ENCODE measurements at regions not wholly inside any gene's neighbourhood (a gene's known extent, or its start where the extent isn't known, plus 50 kb on each side); places are given as distances from the start of the nearest gene placed in this dataset.
"Not testable (repeated sequence)": the region's sequence is repeated elsewhere in the genome, so short reads cannot be mapped to it uniquely, and the experiment has no call there.

GRCh38 chr5:30183795-30184194 is 1009.7 kb upstream of the CDH6 start:
- DNase-seq, result no peak
- no peak for ATAC-seq
- intact Hi-C loops (cut with DNase I), result no loop called here

- ATAC-seq (no peak), DNase-seq (no peak)
- intact Hi-C loops (cut with DNase I), result no loop called here
These were observed 1037.3 kb upstream of the CDH6 start for GRCh38 chr5:30156156-30156555.

GRCh38 chr5:30152431-30152830 is 1041.1 kb upstream of the CDH6 start:
- no peak for DNase-seq
- no peak for ATAC-seq
- intact Hi-C loops (cut with DNase I), result no loop called here

DNA sequence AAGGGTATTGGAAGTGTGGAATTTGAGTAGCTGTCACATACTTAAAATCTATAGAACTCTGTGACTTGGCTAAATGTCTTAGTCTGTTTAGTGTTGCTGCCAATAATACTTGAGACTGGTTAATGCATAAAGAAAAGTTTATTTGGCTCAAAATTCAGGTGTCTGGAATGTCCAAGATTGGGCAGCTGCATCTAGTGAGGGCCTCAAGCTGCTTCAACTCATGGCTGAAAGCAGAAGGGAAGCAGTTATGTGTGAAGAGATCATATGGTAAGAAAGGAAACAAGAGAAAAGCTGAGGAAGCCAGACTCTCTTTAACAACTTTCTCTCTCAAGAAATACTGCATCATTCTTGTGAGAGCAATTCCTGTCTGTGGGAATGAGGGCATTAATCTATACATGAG is 1043.3 kb upstream of the CDH6 start:
- intact Hi-C loops (cut with DNase I), result no loop called here
- no peak for ATAC-seq
- no peak for DNase-seq

- intact Hi-C loops (cut with DNase I), result no loop called here
- no peak for ATAC-seq
- DNase-seq, result no peak
These were observed 1044.0 kb upstream of the CDH6 start for GRCh38 chr5:30149526-30149925.

DNA sequence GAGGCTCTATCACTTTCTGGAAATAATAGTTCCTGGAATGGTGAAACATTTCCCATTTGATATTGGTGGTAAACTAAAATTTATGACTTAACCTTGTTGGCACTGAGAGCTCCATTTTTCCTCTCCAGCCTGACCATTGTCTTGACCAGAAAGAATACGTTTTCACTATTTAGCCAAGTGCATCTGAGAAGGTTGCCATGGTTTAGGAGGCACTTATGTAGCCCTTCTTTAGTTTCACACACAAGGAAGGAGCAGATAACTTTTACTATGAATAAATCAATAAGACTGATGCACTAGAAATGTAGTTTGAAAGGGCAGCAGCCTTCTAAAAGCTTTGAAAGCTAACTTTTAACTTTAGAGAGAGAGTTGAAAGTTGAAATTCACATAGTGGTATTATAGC is 1045.5 kb upstream of the CDH6 start:
- ATAC-seq, result no peak
- no peak for DNase-seq
- intact Hi-C loops (cut with DNase I), result no loop called here

DNA sequence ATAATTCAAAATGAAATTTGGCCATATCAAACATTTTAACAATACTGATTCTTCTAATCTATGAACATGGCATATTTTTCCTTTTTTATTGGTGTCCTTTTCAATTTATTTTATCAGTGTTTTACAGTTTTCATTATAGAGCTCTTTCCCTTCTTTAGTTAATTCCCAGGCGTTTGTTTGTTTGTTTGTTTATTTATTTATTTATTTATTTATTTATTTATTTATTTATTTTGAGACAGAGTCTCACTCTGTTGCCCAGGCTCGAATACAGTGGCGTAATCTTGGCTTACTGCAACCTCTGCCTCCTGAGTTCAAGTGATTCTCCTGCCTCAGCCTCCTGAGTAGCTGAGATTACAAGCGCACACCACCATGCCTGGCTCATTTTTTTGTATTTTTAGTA is 1049.4 kb upstream of the CDH6 start:
- DNase-seq; intact Hi-C loops (cut with DNase I); ATAC-seq: not testable (repeated sequence)

GRCh38 chr5:30142432-30142831 is 1051.1 kb upstream of the CDH6 start:
- intact Hi-C loops (cut with DNase I), result no loop called here
- ATAC-seq (no peak), DNase-seq (no peak)

- intact Hi-C loops (cut with DNase I), result no loop called here
- DNase-seq, result no peak
- ATAC-seq, result no peak
These were observed 1072.4 kb upstream of the CDH6 start for GRCh38 chr5:30121043-30121442.

GRCh38 chr5:30117135-30117534 is 1076.4 kb upstream of the CDH6 start:
- ATAC-seq (no peak), DNase-seq (no peak)
- intact Hi-C loops (cut with DNase I), result no loop called here

DNA sequence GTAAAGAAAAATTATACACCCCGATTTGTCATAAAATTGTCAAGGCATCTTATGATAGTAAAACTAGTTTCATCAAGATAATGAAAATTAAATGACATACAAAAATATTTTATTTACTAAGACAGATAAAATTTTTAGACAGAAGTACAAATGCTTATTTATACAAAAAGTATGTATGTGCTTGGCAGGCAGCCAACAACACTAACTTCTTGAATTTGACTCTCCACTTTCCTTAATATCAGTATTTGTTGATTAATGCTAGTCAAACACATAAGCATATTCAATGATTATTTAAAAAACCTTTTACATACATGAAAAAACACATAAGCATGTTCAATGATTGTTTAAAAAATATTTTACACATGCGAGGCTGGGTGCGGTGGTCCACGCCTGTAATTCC is 1079.9 kb upstream of the CDH6 start:
- no peak for DNase-seq
- no peak for ATAC-seq
- intact Hi-C loops (cut with DNase I), result no loop called here

DNA sequence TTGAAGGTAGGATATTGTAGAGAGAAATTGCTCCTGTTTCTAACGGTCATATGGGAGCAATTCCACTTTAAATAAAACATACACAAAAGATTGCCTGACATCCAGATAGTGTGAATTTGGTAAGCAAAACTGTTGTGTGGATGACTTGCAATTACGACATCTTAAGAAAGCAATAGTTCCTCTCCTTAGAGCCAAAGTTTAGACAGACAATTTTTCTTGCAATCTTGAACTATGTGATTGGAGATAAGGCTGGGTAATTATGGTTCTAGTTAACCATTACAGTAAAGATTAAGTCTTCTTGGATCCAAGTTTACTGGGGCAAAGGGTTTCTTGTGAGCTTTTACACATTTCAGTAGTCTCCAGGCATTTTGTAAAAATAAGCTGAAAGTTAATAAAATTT is 1080.6 kb upstream of the CDH6 start:
- DNase-seq, result no peak
- intact Hi-C loops (cut with DNase I), result no loop called here

GRCh38 chr5:30108051-30108450 is 1085.4 kb upstream of the CDH6 start:
- ATAC-seq (no peak), DNase-seq (no peak)
- intact Hi-C loops (cut with DNase I), result no loop called here

More for the DNA sequence above, 1080.6 kb upstream of the CDH6 start:
- ATAC-seq, result no peak

- ATAC-seq, result no peak
- intact Hi-C loops (cut with DNase I), result no loop called here
- no peak for DNase-seq
These were observed 1086.9 kb upstream of the CDH6 start for GRCh38 chr5:30106596-30106995.

- DNase-seq (no peak), ATAC-seq (no peak)
- intact Hi-C loops (cut with DNase I), result no loop called here
These were observed 1088.5 kb upstream of the CDH6 start for GRCh38 chr5:30104872-30105596.

- intact Hi-C loops (cut with DNase I), result no loop called here
- no peak for DNase-seq
- no peak for ATAC-seq
These were observed 1089.9 kb upstream of the CDH6 start for GRCh38 chr5:30103452-30104202.

- DNase-seq (no peak), ATAC-seq (peak in 1 of 2 donors; percentile 41)
- intact Hi-C loops (cut with DNase I), result no loop called here
These were observed 1090.4 kb upstream of the CDH6 start for GRCh38 chr5:30103052-30103451.

DNA sequence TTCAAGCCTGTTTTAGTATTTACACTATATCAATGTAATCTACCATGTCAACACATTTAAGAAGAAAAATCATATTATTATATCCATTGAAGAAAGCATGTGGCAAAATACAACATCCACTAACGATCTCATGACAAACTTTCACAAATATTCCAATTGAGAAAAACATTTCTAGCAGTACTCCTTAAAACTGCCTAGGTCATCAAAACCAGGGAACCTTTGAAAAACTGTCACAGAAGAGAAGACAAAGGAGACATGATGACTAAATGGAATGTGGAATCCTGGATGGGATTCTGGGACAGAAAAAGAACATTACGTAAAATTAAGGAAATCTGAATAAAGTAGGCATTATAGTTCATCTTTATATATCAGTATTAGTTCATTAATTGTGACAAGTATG is 1091.3 kb upstream of the CDH6 start:
- ATAC-seq (no peak), DNase-seq (no peak)
- intact Hi-C loops (cut with DNase I), result no loop called here

DNA sequence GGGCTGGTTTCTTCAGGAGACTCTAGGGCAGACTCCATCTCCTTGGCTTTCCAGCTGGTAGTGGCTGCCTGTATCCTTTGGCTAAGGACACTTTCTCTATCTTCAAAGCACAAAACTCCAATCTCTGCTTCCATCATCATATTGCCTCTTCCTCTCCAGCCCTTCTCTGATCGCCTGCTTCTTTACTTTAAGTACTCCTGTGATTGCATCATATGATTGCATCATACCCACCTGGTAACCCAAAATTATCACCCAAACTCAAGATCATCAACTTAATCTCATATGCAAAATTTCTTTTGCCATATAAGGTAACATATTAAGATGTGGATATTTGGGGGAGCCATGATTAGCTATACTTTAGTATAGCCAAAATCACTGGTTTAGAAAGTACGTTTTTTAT is 1092.6 kb upstream of the CDH6 start:
- ATAC-seq (no peak), DNase-seq (no peak)
- intact Hi-C loops (cut with DNase I), result no loop called here

DNA sequence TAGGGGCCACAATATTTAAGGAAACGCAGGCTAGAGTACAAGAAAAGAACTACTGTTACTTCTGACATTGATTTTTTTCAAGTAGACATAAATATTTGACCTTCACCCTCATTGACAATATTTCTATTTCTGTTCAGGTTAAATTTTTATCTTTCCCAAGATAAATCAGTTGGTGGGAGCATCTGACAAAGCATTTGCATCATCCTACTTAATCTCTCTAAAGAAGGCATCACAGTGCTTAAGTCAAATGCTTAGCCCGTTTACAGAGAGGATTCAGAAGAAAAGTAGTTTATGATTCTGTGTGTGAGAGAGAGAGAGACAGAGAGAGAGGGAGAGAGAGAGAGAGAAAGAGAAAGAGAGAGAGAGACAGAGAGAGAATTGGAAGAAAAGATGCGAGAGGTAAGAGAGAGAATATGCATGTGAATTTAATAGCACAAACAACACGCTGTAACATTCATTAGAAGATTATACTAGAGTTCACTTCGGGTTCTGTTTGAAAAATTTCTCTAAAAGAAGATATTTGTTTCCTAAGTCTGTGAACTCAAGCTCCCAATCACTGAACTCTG is 1093.3 kb upstream of the CDH6 start:
- intact Hi-C loops (cut with DNase I), result no loop called here
- no peak for ATAC-seq

DNA sequence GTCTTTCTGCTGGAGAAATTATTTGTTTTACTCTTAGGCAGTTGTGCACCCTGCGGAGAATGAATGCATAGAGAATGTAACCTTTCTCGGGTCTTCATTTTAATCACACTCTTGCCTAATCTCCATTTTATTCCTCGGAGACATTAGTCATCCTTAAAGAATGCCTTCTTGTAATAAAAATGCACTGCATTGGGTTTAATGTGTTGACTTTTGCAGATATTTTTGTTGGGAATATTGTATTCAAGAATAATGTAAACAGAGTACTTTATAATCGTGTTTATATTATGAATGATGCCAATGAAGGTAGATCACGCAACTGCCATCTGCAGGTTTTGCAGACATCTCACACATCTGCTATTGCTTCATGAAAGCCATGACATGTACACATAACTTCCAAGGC is 1093.9 kb upstream of the CDH6 start:
- DNase-seq (no peak), ATAC-seq (no peak)
- intact Hi-C loops (cut with DNase I), result no loop called here

More for the DNA sequence above, 1093.3 kb upstream of the CDH6 start:
- DNase-seq, result no peak

Measured in left cardiac atrium (tissue), 4 donors.